ENCODE measurements at regions not wholly inside any gene's neighbourhood (a gene's known extent, or its start where the extent isn't known, plus 50 kb on each side); places are given as distances from the start of the nearest gene placed in this dataset.
"Not testable (repeated sequence)": the region's sequence is repeated elsewhere in the genome, so short reads cannot be mapped to it uniquely, and the experiment has no call there.

DNA sequence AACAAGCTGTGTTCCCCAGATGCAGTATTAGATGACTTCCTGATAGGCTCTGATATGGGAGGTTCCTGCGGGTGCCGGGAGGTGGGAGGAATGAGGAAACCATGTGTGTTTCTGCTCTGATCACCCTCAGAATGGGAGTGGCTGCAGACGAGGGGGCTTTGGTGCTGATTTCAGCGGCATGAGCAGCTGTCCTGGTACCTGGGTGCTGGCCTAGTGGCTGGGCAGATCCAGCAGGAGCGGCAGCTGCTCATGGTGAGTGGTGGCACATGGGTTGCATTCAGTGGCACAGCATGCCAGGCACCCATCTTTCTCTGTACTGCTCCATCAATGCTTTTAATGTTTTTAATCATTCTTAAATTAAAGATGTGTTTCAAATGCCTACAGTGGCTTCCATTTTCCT lies 177.2 kb upstream of the NETO1 start:
- DNase-seq, result no peak

DNA sequence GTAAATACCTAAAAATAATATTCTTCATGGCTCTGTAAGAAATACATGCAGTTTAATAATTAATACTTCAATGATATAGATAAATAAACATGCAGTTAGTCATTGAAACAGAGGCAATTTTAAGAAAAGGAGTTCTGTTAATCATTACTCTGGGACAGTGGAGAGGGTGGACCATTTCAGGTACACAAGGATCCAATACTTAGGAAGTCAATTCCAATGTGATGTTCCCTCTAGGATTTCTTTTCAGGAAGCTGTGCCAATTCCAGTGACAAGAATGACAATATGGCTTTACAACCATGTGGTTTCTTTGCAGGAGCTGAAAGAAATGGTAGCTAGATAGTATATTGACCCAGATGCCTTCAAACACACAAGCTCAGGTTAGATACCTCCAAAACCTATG lies 175.8 kb upstream of the NETO1 start:
- no peak for DNase-seq

DNA sequence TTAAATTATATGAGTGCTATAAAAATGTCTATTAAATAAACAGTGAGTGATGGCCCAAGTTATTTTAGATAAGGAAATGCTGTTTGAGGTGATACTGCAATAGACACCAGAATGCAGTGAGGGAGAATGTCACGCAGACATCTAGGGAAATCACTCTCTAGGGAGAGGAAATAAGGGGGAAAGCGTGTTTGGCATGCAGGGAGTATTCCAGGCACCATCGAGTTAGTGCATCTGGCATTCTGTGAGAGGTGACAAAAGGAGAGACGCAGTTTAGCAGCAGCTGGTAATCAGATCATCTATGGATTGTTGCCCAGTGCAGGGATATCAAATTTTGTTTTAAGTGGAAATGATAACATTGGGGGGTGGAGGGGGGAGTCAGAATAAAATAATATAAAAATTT lies 175.4 kb upstream of the NETO1 start:
- DNase-seq, result no peak

DNA sequence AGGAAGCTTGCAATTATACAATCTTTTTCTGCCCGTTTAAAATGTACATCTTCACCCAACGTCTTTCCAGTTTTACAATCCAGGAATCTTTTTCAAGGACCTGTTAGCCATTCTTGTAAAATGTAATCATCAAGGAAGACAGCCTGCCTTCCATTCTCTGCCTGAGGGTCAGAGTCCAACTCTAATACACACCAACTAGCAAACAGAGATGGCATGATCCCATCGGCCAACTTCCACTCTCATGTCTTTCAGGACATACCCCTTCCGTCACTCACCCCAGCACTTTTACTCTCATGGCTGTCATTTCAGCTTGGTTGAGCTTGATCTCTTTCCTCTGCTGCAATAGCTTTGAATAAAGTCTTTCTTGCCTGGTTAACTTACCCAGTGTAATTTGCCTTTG lies 172.5 kb upstream of the NETO1 start:
- no peak for DNase-seq

DNA sequence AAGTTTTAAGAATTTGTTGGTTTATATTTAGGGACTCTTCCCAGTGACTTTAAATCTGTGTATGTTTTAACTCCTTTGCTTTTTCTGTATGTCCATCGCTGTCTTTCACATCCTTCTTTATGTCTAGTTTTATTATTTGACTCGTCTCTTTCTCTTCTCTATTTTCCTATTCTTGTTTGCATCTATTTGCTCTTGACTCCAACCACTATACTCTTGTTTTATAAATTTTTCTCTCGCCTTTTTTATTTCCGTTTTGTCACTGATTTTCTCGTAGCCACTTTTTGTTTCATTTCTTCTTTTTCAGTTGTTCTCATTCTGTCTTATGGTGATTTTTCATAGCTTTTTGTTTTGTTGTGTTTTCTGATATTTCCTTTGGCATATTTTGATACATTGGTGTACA lies 170.5 kb upstream of the NETO1 start:
- DNase-seq, result no peak

DNA sequence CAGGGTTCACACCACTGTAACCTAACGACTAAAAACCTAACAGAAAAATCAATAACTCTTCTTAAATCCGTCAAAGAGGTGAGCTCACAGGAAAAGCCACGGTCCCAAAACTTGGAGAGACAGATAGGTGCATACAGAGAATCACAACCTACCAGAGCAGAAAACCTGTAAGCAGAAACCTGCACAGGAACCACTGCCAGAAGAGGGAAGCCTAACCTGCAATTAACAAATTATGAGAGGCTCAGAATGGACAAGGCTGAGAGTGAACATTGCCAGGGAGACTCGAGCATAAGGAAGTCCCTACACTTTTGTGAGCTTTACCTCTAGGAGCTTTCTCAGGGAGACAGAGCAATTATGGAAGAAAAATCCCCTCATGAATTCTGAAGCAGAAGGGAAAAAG lies 156.2 kb upstream of the NETO1 start:
- DNase-seq, result no peak

DNA sequence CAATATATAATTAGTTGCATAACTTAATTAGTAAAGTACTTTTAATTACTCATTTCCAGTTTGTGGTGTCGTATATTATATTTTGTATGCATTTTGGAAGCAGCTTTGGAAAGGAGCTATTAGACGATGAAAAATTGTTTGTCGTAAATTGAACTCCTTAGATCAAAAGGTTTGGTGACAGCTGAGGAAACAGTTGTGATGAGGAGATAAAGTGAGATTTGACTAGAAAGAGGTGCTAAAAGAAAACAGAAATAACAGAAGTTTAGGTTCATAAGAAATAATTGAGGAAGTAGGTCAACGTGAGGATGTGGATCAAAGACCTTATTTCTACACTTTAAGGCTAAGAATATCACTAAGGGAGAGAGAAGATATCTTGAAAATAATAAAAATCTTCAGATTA lies 141.9 kb upstream of the NETO1 start:
- no peak for DNase-seq

DNA sequence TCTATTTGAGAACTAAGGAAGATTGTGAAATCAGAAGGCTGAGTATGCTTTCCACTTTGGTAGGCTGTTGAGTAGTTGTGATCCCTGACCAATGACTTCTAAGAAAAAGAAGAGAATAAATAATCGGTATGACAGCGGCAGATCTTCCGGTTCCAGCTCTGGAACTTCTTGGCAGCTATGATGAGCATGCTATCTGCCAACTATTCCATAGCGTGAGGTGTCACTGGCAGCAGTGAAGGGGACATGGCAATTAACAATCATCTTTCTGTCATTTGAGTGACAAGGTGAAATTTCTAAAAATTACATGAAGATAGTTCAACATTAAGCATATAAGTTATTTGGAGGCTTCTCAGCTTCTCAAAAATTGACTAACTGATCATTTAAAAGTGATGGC lies 140.1 kb upstream of the NETO1 start:
- no peak for DNase-seq

DNA sequence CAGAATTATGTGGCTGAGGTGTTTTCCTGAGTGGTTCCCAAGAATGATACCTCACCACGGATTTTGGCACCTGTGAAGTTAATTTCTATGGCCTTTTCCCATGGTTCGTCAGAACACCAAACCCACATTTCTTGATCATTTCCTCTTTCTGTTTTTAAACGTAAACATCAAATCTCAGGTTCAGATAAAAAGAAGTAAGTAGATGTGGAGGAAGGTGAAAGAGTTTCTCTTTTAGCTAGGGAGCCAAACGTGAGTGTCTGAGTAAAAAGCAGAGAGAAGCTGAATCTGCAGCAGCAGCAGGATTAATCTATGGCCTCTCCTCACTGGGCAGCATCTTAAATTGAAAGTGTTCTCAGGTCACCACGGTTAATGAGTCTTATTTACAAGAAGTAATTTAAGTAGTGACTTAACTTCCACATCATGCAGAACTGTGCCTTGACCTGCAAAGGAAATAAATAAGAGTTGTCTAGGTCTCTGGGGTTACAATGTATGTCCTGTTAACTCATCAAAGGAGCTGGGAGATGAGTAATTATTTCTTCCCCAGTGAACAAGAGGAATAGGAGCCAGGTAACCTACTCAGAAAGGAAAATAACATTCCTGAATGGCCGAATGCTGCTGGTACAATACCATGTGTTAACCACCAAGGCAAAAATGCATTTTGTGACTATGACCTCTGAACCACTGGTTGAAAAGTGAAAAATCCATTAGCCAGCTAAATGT lies 139.6 kb upstream of the NETO1 start:
- DNase-seq, result no peak

DNA sequence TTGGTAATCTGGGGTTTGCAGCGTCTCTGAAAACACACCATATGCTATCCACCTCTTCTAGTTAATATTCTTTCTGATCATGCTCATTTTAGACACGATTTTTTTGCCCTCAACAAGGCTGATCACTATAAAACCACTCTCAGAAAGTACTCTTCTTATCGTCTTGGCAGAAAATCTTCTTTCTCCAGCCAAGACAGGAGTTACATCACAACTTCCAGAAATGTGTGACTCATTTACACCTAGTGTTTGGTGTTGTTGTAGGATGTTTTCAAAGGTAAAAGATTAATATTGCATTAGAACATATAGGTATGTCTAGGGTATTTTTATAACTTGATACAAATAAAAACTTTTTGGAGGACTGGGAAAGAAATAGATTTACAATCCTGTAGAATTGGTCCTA lies 138.5 kb upstream of the NETO1 start:
- no peak for DNase-seq

DNA sequence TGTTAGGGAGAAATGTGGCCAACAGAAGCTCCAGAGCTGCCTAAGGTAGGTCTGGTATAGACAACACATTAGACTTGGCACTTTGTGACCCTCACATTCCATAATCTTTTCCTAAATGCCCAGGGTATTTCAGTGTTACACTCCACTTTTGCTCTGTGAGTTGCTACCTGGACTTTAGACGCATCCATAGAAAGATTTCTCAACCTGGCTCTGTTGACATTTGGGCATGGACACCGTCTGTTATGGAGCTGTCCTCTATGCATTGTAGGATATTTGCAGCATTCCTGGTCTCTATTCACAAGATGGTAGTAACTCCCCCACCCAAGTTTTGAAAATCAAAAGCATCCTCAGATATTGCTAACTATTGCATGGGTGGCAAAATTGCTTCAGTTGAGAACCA lies 136.5 kb upstream of the NETO1 start:
- DNase-seq, result no peak

DNA sequence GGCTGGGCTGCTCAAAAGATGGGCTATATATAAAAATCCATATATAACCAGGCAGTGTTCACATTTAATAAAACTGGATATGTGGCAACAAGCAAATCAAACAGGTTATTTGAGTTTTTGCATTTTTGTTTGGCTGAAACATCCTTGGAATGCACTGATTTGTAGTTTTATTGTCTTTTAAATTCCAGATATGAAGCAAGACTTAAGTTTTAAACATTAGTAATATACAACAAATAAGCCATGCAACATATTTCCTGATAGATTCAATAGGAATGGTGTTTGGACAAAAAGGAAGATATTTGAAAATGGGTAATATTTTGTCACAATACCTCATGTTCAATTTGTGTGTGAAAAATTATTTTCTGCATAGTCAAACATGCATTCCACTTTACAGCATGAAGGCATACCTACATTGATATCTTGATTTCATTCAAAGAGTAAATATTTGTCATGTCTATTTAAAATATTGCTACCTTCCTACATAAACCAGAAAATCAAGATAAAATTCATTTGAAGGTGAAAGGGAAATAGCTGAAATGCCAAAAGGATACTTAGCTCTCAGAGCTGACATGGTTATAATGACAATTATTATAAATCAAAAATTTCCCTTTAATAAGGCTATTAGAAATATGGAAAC lies 132.3 kb upstream of the NETO1 start:
- DNase-seq, result no peak

DNA sequence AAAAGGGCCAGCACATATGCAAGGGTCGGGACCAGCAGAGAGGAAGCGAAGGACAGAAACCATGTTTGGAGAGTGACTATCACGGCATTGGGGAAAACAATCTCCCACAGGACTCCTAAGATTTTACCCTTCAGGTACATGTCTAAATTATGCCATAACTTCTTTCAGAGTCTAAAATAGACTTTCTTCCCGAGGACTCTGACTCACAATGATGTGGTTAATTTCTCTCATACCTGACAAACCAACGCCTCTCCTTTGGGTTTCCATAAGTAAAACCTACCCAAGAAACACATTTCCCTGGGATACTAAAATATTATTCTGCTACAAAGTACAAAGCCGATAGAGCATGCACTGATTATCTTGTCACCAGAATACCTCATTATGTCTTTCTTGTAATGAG lies 127.8 kb upstream of the NETO1 start:
- no peak for DNase-seq

DNA sequence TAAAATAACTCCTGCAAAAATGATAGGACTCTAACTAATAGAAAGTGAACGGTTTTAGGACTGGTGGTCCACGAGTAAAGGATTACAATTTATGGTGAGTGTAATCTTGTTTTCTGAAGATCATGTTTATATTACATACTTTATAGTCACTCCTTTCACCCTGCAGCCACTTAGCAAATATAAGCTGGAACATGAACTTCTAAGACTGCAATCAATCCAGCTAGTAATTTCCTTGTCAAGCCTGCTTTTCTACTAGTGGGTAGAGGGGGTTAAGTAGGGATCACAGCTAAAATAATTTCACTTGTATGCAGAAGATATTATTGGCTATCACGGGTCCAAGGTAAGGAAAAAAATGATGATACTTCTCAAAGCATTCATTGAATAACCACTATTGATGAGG lies 125.5 kb upstream of the NETO1 start:
- DNase-seq, result no peak

DNA sequence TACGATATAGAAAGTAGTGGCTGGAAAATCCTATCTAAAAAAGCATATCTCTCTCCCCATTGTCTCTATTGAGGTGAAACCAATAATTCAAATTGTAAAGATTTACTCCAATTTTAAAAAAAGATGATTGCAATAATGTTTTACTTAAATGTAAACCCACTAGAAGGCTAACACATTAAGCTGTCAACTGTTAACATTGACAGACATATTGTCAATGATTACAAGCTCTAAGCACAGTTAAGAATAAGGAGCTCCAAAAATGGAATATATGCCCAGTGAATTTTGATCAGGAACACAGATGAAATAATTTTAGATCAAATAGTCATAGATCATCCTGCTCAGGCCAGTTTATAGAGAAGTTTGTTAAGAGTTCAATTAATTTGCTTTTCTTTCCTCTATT lies 123.6 kb upstream of the NETO1 start:
- no peak for DNase-seq

DNA sequence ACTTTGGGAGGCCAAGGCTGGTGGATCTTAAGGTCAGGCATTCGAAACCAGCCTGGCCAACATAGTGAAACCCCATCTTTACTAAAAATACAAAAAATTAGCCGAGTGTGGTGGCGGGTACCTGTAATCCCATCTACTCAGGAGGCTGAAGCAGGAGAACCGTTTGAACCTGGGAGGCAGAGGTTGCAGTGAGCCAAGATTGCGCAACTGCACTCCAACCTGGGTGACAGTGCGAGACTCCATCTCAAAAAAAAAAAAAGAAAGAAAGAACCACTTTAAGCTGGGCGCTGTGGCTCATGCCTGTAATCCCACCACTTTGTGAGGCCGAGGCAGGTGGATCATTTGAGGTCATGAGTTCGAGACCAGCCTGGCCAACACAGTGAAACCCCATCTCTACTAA lies 119.8 kb upstream of the NETO1 start:
- not testable (repeated sequence) for DNase-seq

DNA sequence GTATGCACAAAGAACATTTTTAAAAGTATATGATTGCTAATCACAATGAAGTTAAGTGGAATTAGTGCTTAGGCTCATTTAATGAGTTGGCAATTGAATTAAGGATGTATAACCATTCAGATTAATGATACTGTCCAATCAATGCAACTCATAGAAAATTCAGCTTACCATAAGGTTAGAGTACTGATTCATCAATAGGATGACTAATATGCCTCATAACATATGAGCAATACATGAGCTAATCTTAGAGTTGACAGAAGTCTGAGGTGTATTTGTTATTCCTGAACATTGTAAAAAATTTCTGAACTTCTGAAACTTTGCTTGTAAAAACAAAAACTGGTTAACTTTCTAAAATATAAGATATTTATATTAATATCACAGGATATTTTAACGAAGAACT lies 118.3 kb upstream of the NETO1 start:
- no peak for DNase-seq

DNA sequence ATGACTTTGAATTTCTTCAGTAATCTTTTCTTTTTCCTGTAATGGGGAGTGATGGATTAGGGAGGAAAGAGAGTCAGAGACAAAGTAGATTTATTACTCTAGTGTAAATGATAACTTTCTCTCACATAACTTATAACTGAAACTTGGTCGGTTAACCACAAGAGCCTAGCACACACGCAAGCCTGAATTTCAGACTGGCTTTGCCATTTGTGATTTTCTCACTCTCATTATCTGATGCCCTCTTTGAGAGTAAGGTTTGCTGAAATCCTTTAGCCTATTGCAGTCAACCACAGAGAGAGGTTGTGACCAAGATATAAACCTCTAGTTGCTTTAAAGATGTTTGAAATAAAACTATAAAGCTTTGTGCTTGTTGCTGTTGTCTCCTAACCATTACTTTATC lies 117.9 kb upstream of the NETO1 start:
- DNase-seq, result no peak

DNA sequence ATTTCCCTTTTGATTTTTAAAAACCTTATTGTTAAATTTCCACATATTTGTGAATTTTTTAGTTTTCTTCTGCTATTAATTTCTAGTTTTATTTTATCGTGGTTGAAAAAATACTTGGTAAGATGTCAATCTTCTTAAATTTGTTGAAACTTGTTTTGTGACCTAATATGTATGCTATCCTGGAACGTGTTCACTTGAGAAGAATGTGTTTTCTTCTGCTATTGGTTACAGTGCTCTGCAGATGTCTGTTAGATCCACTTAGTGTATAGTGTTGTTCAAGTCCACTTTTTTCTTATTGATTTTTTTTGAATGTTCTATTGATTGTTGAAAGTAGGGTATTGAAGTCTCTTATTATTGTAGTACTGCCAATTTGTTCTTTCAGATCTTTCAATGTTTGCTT lies 116.5 kb upstream of the NETO1 start:
- no peak for DNase-seq

DNA sequence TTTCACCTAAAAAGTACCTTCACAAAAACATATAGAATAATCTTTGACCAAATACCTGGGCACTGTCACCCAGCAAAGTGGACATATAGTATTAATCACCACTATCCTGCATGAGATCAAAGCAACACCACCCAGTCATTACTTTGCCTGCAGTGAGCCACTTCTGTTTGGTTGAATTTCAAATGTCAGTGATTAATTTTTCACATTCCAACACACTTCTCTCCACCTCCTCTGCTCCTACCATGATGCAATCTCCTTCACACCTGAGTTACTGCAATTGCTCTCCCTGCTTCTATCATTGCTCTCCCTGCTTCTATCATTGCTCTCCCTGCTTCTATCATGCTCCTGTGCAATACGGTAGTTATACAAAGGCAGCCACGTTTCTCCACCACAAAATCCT lies 106.1 kb upstream of the NETO1 start:
- DNase-seq, result no peak

DNA sequence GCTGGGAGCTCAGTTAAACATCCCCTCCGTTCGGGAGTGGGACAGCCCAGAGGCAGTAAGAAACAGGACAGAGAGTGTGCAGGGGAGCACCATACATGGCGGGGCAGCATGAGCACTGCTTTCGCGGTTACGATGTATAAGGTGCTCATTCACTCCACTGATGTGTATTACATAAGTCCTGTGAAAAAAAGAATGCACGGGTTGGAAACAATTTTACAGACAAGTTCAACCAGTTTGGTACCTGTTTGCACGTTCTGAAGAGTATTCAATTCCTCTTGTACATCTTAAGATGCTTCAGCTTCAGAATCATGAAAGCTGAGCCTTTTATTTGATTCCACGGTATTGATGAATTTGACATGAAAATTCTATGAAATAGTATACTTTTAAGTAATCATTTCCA lies 97.8 kb upstream of the NETO1 start:
- DNase-seq, result no peak

DNA sequence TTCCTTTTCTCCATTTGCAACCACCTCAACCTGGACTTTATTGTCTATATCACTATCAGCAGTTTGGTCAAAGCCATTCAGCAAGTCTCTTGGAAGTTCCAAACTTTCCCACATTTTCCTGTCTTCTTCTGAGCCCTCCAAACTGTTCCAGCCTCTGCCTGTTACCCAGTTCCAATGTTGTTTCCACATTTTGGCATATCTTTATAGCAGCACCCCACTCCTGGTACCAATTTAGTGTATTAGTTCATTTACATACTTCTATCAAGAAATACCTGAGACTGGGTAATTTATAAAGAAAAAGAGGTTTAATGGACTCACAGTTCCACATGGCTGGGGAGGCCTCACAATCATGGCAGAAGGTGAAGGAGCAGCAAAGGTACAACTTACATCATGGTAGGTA lies 90.4 kb upstream of the NETO1 start:
- DNase-seq, result not testable (repeated sequence)

DNA sequence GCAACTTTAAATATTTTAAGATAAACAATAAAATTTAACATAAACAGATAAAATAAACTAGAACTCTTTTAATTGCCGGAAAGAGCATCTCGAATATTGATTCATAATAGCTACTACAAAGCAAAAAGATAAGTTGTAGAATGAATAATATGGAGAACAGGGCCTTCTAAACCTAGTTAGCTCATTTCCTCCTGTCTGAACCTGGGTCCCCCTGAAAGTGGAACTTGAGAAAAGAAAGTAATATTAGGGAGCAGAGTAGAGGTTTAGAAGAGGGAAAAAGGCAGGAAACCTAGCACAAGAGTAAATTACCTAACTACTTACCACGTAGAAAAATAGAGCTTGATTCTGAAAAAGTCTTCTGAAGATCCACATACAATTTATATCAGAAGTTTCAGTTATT lies 80.7 kb upstream of the NETO1 start:
- DNase-seq, result no peak

DNA sequence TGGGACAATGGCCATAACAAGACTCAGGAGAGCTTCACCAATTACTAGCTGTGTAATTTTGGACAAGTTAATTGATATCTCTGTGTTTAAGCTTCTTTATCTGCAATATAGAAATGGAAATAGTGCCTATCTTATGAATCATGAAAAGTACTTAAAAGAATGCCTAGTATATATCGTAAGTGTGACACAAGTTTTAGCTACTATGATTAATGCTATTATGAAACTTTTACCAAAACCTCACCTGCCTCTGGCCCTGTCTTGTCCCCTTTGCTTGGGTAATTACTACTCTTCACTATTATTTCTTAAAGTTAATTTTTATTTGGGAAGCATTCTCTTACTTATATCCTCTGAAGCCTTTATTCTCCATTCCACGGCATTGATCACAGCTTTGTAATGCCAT lies 75.0 kb upstream of the NETO1 start:
- no peak for DNase-seq

DNA sequence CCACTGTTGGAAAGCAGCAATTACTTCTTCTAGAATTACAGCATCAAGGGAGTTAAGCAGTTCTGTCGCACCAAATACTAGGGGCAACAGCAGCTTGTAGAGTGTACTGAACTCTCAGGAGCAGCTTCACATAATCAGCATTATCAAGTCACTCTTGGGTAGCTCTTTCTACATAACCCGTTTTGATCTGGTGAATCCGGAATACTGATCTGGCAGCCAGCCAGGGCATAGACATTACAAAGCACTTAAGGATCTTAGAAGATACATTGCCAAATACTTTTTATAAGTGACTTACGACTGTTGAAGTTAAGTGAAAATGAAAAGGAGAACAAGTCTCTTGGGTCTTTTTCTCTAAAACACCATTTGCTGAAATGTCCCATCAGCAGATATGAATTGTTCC lies 73.2 kb upstream of the NETO1 start:
- no peak for DNase-seq

Measured in NCI-H2029 (cell line).